ENCODE measurements at regions not wholly inside any gene's neighbourhood (a gene's known extent, or its start where the extent isn't known, plus 50 kb on each side); places are given as distances from the start of the nearest gene placed in this dataset.

GRCh38 chr1:196001188-196001587 lies 607.1 kb downstream of the KCNT2 start:
- no peak for DNase-seq

GRCh38 chr1:195999022-195999421 lies 609.2 kb downstream of the KCNT2 start:
- DNase-seq = no peak

GRCh38 chr1:195981448-195982139 lies 626.6 kb downstream of the KCNT2 start:
- DNase-seq = no peak

DNA sequence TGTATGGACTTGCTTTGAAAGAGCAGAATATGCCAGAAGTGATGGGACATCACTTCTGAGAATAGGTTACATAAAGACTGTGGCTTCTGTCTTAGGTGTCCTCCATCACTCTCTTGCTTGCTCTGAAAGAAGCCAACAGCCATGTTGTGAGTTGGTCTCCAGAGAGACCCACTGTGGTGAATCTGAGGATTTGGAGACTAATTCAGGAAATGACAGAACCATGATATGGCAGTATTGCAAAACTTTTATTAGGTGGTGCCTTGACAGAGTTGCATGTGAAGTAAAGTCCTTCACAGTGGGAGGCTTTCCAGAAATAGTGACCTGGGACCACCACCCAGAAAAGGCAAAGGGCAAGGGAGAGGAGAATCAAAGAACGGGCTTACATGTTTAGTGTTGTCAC lies 628.6 kb downstream of the KCNT2 start:
- no peak for DNase-seq

DNA sequence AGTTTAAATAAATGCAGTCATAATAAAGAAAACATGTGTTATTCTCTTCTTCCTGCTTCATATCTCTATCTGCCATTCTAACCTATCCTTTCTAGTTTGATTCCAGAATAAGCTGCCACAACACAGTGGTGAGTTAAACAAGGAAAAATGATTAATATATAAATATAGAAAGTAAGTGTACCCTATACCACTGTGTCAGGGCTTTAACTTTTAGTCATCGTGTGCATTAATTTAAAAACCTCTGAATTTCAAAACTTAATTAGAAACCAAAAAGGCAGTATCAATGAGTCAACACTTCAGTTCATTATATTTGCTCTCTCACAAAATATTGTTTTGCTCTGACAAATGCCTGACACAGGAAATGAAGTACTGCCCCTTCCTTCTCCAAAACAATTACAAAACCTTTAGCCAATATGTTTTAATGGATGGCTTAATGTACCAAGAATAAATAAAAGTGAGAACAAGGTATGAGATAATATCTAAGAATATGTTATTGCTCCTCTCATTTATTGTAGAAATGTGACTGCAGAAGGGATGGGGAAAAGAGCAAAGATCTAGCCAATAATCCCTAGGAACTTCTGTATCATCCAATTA lies 634.8 kb downstream of the KCNT2 start:
- no peak for DNase-seq

DNA sequence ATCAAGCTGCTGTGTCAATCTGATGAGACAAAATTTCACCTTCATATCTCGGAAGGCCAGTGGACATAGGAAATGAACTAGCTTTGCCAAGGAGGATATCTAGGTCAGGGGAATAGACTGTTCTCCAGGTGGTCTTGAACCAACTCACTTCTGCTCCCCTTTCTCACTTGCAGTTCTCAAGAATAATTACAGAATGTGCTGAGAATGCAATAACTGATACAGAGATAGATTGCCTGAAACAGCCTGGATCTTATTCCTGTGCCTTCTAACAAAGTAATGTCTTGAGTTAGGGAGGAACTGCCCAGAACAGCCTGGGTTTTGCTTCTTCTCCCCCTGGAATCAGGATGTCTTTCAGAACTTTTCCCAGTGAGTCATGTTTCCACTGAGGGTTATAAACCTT lies 636.7 kb downstream of the KCNT2 start:
- no peak for DNase-seq

DNA sequence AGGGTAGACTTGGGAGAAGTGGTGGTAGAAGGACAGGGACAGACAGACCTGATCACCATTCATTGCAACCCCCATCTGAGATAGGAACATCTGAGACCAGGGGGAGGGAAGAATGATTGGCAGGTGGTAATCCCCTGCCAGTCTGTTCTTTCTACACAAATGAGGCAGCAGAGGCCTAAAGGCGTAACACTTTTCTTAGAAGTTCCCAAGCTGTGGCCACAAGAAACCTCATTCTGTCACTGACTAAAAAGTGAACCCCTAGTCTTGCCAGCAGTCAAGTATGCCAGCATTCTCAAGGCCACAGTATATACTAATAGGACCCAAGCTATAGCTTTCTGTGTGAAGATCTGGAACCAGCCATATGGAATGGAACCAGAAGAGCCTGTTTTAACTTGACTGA lies 638.0 kb downstream of the KCNT2 start:
- DNase-seq = no peak

GRCh38 chr1:195965475-195965874 lies 642.8 kb downstream of the KCNT2 start:
- no peak for DNase-seq

DNA sequence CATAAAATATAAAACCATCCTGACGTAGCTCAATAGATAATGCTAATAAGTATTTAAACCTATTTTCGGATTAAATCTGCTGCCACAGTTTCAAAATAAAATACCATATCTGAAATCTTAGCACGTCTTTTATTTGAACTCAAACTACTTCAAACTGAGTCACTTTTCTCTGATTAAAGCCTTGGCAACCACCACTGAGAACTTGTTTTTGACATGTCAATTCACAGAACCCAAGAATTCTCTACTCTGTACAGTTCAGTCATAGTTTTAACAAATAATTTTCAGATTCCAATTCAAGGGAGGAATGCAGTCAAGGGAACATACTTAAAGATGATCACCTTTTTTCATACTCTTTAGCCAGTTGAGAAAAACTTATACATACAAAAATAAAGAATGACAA lies 643.2 kb downstream of the KCNT2 start:
- no peak for DNase-seq

GRCh38 chr1:195964516-195964915 lies 643.7 kb downstream of the KCNT2 start:
- DNase-seq = no peak

GRCh38 chr1:195962051-195962450 lies 646.2 kb downstream of the KCNT2 start:
- DNase-seq = no peak

DNA sequence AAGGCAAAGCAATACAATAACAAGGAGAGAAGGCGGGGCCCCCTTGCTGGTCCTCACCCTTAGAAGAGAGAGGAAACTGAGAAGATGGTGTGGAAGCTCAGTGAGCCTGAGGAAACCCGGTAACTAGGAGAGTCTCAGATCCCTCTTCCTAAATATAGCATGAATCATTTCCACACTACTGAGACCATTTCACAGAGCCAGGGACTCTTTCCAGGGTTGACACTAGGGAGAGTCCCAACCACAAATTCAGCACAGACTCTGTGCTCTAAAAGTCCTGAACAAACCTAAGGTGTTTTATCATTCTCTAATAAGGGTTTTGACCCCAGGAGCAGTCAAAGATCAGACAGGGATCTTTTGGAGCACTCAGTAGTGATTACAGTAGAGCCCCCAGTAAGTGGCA lies 647.7 kb downstream of the KCNT2 start:
- no peak for DNase-seq

- no peak for DNase-seq
Observed at GRCh38 chr1:195958131-195958530, 650.1 kb downstream of the KCNT2 start.

GRCh38 chr1:195956845-195957244 lies 651.4 kb downstream of the KCNT2 start:
- no peak for DNase-seq

DNA sequence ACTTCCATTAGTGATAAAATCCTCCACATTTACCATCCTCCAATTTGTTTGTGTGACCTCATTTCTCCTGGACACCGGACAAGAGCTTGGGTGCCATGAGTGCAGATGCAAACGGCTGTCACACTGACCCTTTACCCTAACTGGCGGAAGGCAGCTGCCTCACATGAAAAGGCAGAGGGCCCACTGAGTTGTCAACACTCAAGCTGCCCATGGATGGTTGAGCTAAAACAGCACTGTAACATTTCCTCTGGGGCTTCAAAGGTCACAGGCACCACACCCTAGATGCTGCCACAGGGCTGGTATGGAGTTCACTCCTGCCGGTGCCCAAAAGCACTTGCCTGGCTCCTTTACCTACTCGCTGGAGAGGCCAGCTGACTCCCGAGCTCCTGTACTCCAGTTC lies 653.4 kb downstream of the KCNT2 start:
- DNase-seq = no peak

DNA sequence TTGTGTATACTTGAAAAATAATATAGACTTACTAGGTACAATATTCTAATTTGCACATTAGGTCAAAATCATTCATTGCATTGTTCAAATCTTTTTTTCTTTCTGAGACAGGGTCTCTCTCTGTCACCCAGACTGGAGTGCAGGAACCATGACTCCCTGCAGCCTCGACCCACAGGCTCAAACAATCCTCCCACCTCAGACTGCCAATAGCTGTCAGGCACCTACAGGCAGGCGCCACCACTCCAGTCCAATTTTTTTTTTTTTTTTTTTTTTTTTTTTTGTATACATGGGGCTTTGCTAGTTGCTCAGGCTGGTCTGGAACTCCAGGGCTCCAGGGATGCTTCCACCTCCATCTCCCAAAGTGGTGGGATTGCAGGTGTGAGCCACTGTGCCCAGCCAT lies 656.9 kb downstream of the KCNT2 start:
- DNase-seq = no peak

DNA sequence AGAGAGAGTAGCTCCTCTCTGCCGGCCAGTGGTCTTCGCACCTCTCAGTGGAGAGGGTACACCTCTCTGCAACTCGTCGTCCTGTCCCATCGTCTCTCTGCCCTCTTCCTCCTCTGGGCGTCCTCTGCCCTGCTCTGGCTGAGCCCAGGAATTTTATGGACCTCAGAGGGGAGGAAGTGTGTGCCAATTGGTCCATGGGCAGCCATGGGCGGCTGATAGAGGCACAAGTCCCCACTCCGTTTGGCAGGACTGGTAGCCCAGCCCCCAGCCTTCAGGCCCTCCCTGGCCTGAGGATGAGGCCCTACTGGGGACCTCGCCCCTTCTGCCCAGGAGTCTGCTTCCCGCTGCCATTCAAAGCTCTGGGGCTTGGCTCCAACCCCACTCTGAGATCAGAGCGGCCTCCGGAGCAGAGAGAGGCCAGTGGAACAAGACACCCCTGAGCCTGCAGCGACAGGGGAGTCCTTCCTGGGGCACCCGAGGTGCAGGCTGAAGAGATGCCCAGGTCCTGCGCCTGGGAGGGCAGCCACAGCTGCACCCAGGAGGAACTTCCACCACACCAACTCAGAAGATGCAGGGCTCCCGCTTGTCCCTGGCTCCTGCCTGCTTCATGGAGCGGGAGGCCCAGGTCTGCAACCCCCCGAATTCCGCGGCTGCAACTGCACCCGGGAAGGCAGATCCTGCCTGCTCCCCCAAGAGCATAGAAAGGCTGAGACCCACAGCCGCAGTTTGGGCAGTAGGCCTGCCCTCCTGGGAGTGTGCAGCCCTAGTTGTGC lies 659.9 kb downstream of the KCNT2 start:
- no peak for DNase-seq

DNA sequence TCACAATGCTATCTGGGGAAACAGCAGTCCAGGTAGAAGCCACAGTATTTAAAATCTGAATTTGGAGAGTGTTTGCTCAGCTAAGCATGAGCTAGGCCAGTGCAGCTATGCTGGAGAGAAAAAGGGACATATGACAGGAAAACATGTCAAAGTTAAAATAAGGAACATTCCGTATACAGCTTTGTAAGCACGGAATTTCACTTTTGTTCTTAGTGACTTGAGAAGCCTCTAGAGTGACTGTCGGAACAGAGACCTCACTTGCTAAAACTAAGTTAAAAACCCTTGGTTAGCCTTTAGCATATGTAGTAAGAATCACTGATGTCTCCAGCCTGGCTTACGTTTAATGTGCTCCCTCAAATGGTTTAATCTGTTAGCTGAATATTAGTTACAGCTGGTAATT lies 661.7 kb downstream of the KCNT2 start:
- DNase-seq = no peak

DNA sequence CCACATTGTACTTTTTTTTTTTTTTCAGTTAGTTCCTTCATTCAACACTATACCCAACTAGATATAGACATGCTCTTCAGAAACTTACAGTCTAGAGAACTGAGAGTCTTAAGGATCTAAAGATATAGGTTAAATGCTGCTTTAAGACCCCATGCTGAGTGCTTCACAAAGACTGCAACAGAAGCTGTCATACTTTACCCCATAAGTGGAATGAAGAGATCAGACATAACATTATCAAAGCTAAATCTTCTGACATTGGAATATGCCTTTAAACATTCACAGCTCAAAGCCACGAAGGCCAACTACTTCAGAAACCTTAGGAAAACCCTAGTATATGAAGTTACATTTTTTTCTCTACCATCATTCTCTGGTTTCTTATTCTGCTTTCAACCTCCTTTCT lies 666.4 kb downstream of the KCNT2 start:
- no peak for DNase-seq

- DNase-seq = no peak
Observed at GRCh38 chr1:195941314-195941713, 666.9 kb downstream of the KCNT2 start.

GRCh38 chr1:195939844-195940243 lies 668.4 kb downstream of the KCNT2 start:
- DNase-seq = no peak

DNA sequence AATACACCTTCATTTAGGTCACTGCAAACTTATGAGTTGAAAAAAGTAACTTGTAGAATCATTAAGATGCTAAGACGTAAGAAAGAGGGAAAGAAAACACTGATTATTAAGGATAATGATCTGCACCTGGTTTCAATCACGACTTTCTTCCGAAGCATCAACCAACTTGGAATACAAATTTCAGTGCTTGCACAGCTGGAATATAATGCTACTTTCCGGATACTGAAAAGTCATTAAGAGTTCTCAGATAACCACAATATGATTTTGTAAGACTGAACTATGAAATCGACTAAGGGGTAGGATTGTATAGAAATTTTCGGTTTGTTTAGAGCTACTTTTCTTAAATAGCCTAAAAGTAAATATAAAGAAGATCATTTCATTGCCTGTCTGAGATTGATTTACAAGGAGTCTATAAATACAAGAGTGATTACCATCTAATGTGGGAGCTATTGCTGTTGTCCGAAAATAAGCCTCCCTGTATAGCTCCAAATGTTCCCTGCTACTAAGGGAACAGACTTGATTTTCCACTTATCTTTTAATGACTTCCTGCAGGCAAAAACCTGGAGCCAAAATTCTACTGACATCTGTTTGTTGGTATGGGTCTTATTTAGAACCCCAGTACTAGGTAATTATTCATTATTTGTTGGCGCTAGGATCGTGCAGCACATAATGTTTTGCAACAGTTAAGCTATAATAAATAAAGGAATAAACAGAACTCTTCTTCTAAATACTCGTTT lies 673.3 kb downstream of the KCNT2 start:
- no peak for DNase-seq

GRCh38 chr1:195933835-195934234 lies 674.4 kb downstream of the KCNT2 start:
- DNase-seq = no peak

DNA sequence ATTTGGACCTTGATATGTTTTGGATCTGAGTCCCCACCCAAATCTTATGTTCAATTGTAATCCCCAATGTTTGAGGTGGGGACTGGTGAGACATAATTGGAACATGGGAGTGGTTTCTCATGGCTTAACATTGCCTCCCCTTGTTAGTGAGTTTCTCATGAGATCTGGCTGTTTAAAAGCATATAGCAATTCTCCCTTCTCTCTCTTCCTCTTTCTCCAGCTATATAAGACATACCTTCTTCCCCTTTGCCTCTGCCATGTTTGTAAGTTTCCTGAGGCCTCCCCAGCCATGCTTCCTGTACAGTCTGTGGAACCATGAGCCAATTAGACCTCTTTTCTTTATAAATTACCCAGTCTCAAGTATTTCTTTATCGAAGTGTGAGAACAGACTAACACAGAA lies 692.4 kb downstream of the KCNT2 start:
- DNase-seq = no peak
